ENCODE measurements at regions not wholly inside any gene's neighbourhood (a gene's known extent, or its start where the extent isn't known, plus 50 kb on each side); places are given as distances from the start of the nearest gene placed in this dataset.

DNA sequence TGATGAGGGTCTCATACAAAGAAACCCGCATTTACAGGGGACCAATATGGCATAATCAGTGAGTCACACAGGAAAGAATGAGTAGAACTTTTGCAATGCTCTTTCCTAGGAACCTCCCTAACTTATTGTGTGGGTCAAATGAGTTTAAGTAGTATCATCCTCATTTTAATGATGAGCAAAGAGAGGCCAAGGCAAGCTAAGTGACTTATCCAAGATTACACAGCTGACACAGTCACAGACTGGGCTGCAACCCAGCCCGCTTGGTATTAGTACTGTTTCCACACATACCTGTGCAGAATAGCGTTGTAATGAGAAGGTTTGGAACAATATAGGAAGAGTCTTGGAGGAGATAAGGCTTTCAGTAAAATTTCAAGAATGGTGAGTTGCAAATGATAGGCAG is 91.0 kb upstream of the PPP1R2C start:
- Histone ChIP-seq H2AFZ (ENCODE audit: low read length) (no peak overlapping the region), H3K79me2 (ENCODE audit: insufficient read depth, low read length) (no peaks in the 10 kb centered on the region), H4K20me1 (ENCODE audit: insufficient read depth, low read length) (no peaks in the 10 kb centered on the region), H3K9me3 (ENCODE audit: low read depth, low read length) (no peaks in the 10 kb centered on the region), H3K4me1 (ENCODE audit: insufficient read depth, low read length) (no peaks in the 10 kb centered on the region), H3K36me3 (ENCODE audit: insufficient read depth, low read length) (no peaks in the 10 kb centered on the region), H3K4me2 (ENCODE audit: insufficient read depth, low read length) (no peak overlapping the region), H3K4me3 (ENCODE audit: insufficient read depth, low read length) (no peak overlapping the region), H3K27ac (ENCODE audit: low read depth, low read length) (no peak overlapping the region), H3K27me3 (ENCODE audit: insufficient read depth, low read length) (no peaks in the 10 kb centered on the region)
- no peak for DNase-seq (ENCODE audit: insufficient read length, low spot score, missing footprints)
- no peak for TF ChIP-seq CTCF (IDR thresholded peaks at IDR 0.05; ENCODE audit: extremely low read depth, low read depth, low read length)

DNA sequence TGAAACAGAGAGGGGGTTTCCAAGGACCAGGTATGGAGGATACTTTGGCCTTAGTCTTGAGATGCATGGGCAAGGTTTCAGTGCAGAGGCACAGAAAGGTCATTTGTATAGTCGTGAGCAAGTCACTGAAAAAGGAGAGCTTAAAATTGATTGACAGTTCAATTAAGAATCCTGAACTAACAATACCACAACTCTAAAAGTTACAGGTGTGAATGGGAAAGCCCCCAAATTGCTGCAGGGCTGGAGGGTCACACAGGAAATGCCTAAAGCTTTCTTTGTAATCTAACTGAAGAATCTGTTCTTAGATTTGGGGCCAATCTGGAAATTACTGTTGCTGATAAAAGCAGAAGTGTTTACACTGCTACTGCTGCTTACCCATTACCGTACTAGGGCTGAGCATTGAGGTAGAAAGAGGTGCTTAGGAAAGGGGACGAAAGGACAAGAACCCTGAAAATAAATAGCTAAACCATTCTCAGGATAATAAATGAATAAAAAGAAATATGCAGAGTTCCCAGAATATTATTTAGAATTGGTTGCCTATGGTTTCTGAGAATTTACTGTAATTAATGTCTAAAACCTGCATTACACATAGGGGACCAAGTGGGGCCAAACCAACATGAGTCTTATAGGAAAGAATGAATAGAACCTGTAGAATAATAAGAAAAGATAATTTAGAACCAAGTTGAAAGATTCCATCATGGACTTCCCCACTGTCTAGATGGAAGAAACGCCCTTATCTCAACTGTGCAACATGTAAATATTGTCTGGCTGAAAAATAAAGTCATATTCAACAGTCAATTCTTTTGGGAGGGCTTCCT is 91.9 kb upstream of the PPP1R2C start:
- DNase-seq (ENCODE audit: insufficient read length, low spot score, missing footprints), result no peak
- Histone ChIP-seq H4K20me1 (ENCODE audit: insufficient read depth, low read length) (no peaks in the 10 kb centered on the region), H2AFZ (ENCODE audit: low read length) (no peak overlapping the region), H3K79me2 (ENCODE audit: insufficient read depth, low read length) (no peaks in the 10 kb centered on the region), H3K27me3 (ENCODE audit: insufficient read depth, low read length) (no peaks in the 10 kb centered on the region), H3K9me3 (ENCODE audit: low read depth, low read length) (no peaks in the 10 kb centered on the region), H3K36me3 (ENCODE audit: insufficient read depth, low read length) (no peaks in the 10 kb centered on the region), H3K4me2 (ENCODE audit: insufficient read depth, low read length) (no peak overlapping the region), H3K4me3 (ENCODE audit: insufficient read depth, low read length) (no peak overlapping the region), H3K4me1 (ENCODE audit: insufficient read depth, low read length) (no peaks in the 10 kb centered on the region), H3K27ac (ENCODE audit: low read depth, low read length) (no peak overlapping the region)
- TF ChIP-seq CTCF (IDR thresholded peaks at IDR 0.05; ENCODE audit: extremely low read depth, low read depth, low read length), result no peak

GRCh38 chrX:42886519-42886918 is 108.6 kb upstream of the PPP1R2C start:
- no peaks in the 10 kb centered on the region for H3K9me3 ChIP-seq (ENCODE audit: low read depth, low read length)
- no peak overlapping the region for H2AFZ ChIP-seq (ENCODE audit: low read length)
- no peak for TF ChIP-seq CTCF (IDR thresholded peaks at IDR 0.05; ENCODE audit: extremely low read depth, low read depth, low read length)
- H3K27ac ChIP-seq (ENCODE audit: low read depth, low read length), result no peak overlapping the region
- H3K4me1 ChIP-seq (ENCODE audit: insufficient read depth, low read length), result no peaks in the 10 kb centered on the region
- H3K4me2 ChIP-seq (ENCODE audit: insufficient read depth, low read length), result no peak overlapping the region
- no peak for DNase-seq (ENCODE audit: insufficient read length, low spot score, missing footprints)
- no peaks in the 10 kb centered on the region for H3K36me3 ChIP-seq (ENCODE audit: insufficient read depth, low read length)
- no peaks in the 10 kb centered on the region for H4K20me1 ChIP-seq (ENCODE audit: insufficient read depth, low read length)
- no peaks in the 10 kb centered on the region for H3K27me3 ChIP-seq (ENCODE audit: insufficient read depth, low read length)
- H3K4me3 ChIP-seq (ENCODE audit: insufficient read depth, low read length), result no peak overlapping the region
- H3K79me2 ChIP-seq (ENCODE audit: insufficient read depth, low read length), result no peaks in the 10 kb centered on the region

- Histone ChIP-seq H3K4me3 (ENCODE audit: insufficient read depth, low read length) (no peak overlapping the region), H3K27me3 (ENCODE audit: insufficient read depth, low read length) (no peaks in the 10 kb centered on the region), H3K27ac (ENCODE audit: low read depth, low read length) (no peak overlapping the region), H4K20me1 (ENCODE audit: insufficient read depth, low read length) (no peaks in the 10 kb centered on the region), H3K4me2 (ENCODE audit: insufficient read depth, low read length) (no peak overlapping the region), H3K9me3 (ENCODE audit: low read depth, low read length) (no peaks in the 10 kb centered on the region), H3K4me1 (ENCODE audit: insufficient read depth, low read length) (no peaks in the 10 kb centered on the region), H3K36me3 (ENCODE audit: insufficient read depth, low read length) (no peaks in the 10 kb centered on the region), H3K79me2 (ENCODE audit: insufficient read depth, low read length) (no peaks in the 10 kb centered on the region), H2AFZ (ENCODE audit: low read length) (no peak overlapping the region)
- no peak for TF ChIP-seq CTCF (IDR thresholded peaks at IDR 0.05; ENCODE audit: extremely low read depth, low read depth, low read length)
- DNase-seq (ENCODE audit: insufficient read length, low spot score, missing footprints), result no peak
Observed at GRCh38 chrX:42900947-42901346, 123.0 kb upstream of the PPP1R2C start.

Measured in osteoblast (primary cell).